Liver (tissue), 3 donors: ENCODE measurements at regions not wholly inside any gene's neighbourhood (a gene's known extent, or its start where the extent isn't known, plus 50 kb on each side); places are given as distances from the start of the nearest gene placed in this dataset.
"Not testable (repeated sequence)": the region's sequence is repeated elsewhere in the genome, so short reads cannot be mapped to it uniquely, and the experiment has no call there.

Experiments used
- CTCF ChIP-seq: fragments of 150-350 bp; IDR thresholded peaks from 2 replicates; pipeline ENCODE4 v1.5.1; 2017; ENCODE audit warnings: improper control_type of control experiment, low read depth, low read length; ENCODE audit not compliant: missing input control
- EGR1 ChIP-seq, 2 donors: IDR thresholded peaks; 2 replicates each; pipeline ENCODE4 v1.6.1; 2016 to 2018; ENCODE audit warnings: antibody characterized with exemption in 2 of 2, low read depth in 2 of 2
- JUND ChIP-seq, 2 donors: IDR thresholded peaks; 2 replicates each; pipeline ENCODE4 v1.6.1; 2016; ENCODE audit warnings: antibody characterized with exemption in 2 of 2
- MAX ChIP-seq: IDR thresholded peaks from 2 replicates; pipeline ENCODE4 v1.6.1; 2016; ENCODE audit warnings: antibody characterized with exemption
- NR2F2 ChIP-seq: IDR thresholded peaks from 2 replicates; pipeline ENCODE4 v1.6.1; 2016; ENCODE audit warnings: antibody characterized with exemption
- RAD21 ChIP-seq, 2 donors: IDR thresholded peaks; 2 replicates each; pipeline ENCODE4 v1.6.1; 2016; ENCODE audit warnings: antibody characterized with exemption in 2 of 2, mild to moderate bottlenecking in 2 of 2
- REST ChIP-seq: IDR thresholded peaks from 2 replicates; pipeline ENCODE4 v1.6.1; 2016; ENCODE audit warnings: antibody characterized with exemption, mild to moderate bottlenecking
- RXRA ChIP-seq, 2 donors: IDR thresholded peaks; 2 replicates each; pipeline ENCODE4 v1.6.1; 2017 to 2018; ENCODE audit warnings: antibody characterized with exemption in 2 of 2, mild to moderate bottlenecking in 1 of 2
- SP1 ChIP-seq: IDR thresholded peaks from 2 replicates; pipeline ENCODE4 v1.6.1; 2018; ENCODE audit warnings: antibody characterized with exemption, mild to moderate bottlenecking
- TAF1 ChIP-seq: conservative IDR thresholded peaks from 2 replicates; pipeline ENCODE4 v1.6.1; 2016; ENCODE audit warnings: antibody characterized with exemption, mild to moderate bottlenecking
- YY1 ChIP-seq: IDR thresholded peaks from 2 replicates; pipeline ENCODE4 v1.6.1; 2016; ENCODE audit warnings: antibody characterized with exemption, mild to moderate bottlenecking
- donor health status: healthy.
- donor health status: healthy.

- not testable (repeated sequence) for TF ChIP-seq CTCF; SP1; MAX; YY1; JUND (IDR thresholded peaks at IDR 0.05); TAF1; REST; RAD21 (IDR thresholded peaks at IDR 0.05); EGR1 (IDR thresholded peaks at IDR 0.05; ENCODE audit: low read depth in 2 of 2)
- TF ChIP-seq RXRA (IDR thresholded peaks at IDR 0.05) = peak in 1 of 2 donors; percentile 16
- peak; percentile 51 for TF ChIP-seq NR2F2
Observed at GRCh38 chr16:88245241-88246081, 137.3 kb upstream of the ZNF469 start.
